ENCODE measurements at regions not wholly inside any gene's neighbourhood (a gene's known extent, or its start where the extent isn't known, plus 50 kb on each side); places are given as distances from the start of the nearest gene placed in this dataset.
"Not testable (repeated sequence)": the region's sequence is repeated elsewhere in the genome, so short reads cannot be mapped to it uniquely, and the experiment has no call there.

GRCh38 chr16:64094992-64095634 is 1026.8 kb downstream of the CDH11 start:
- DNase-seq: no peak

- no peak for DNase-seq
Measured at GRCh38 chr16:64094181-64094965, 1027.5 kb downstream of the CDH11 start.

- DNase-seq: no peak
Measured at GRCh38 chr16:64092271-64092670, 1029.6 kb downstream of the CDH11 start.

- no peak for DNase-seq
Measured at GRCh38 chr16:64090327-64090726, 1031.5 kb downstream of the CDH11 start.

- DNase-seq: no peak
Measured at GRCh38 chr16:64089697-64090096, 1032.2 kb downstream of the CDH11 start.

- DNase-seq: no peak
Measured at GRCh38 chr16:64088838-64089237, 1033.0 kb downstream of the CDH11 start.

- DNase-seq: no peak
Measured at GRCh38 chr16:64085296-64085695, 1036.6 kb downstream of the CDH11 start.

GRCh38 chr16:64084706-64085105 is 1037.2 kb downstream of the CDH11 start:
- no peak for DNase-seq

GRCh38 chr16:64083428-64084129 is 1038.3 kb downstream of the CDH11 start:
- DNase-seq: no peak

GRCh38 chr16:64077242-64077641 is 1044.6 kb downstream of the CDH11 start:
- no peak for DNase-seq

GRCh38 chr16:64074706-64075105 is 1047.2 kb downstream of the CDH11 start:
- DNase-seq: no peak

GRCh38 chr16:64072131-64072730 is 1049.6 kb downstream of the CDH11 start:
- not testable (repeated sequence) for DNase-seq

GRCh38 chr16:64065523-64065922 is 1056.3 kb downstream of the CDH11 start:
- no peak for DNase-seq

- DNase-seq: no peak
Measured at GRCh38 chr16:64061621-64062020, 1060.2 kb downstream of the CDH11 start.

- DNase-seq: no peak
Measured at GRCh38 chr16:64060631-64061030, 1061.2 kb downstream of the CDH11 start.

- DNase-seq: no peak
Measured at GRCh38 chr16:64058685-64059084, 1063.2 kb downstream of the CDH11 start.

- no peak for DNase-seq
Measured at GRCh38 chr16:64051824-64052223, 1070.0 kb downstream of the CDH11 start.

- no peak for DNase-seq
Measured at GRCh38 chr16:64047878-64048277, 1074.0 kb downstream of the CDH11 start.

GRCh38 chr16:64047207-64047606 is 1074.7 kb downstream of the CDH11 start:
- no peak for DNase-seq

- DNase-seq: no peak
Measured at GRCh38 chr16:64035337-64035736, 1086.5 kb downstream of the CDH11 start.

- no peak for DNase-seq
Measured at GRCh38 chr16:64019339-64019738, 1102.5 kb downstream of the CDH11 start.

GRCh38 chr16:64017796-64018195 is 1104.1 kb downstream of the CDH11 start:
- no peak for DNase-seq

- DNase-seq: no peak
Measured at GRCh38 chr16:64013856-64014255, 1108.0 kb downstream of the CDH11 start.

All from skin of body (tissue), 1 donor.